ENCODE measurements at regions not wholly inside any gene's neighbourhood (a gene's known extent, or its start where the extent isn't known, plus 50 kb on each side); places are given as distances from the start of the nearest gene placed in this dataset.

GRCh38 chr10:31724296-31724695 lies 204.3 kb downstream of the ARHGAP12 start:
- Histone ChIP-seq H3K36me3 (replicated peaks; ENCODE audit: insufficient read depth, low read depth) (no peaks in the 10 kb centered on the region), H3K27ac (no peak overlapping the region), H3K9me3 (ENCODE audit: low read depth) (no peaks in the 10 kb centered on the region), H3K79me2 (no peaks in the 10 kb centered on the region), H3K4me3 (no peak overlapping the region), H3K4me1 (ENCODE audit: insufficient read depth) (no peaks in the 10 kb centered on the region), H4K20me1 (ENCODE audit: insufficient read depth, poor library complexity, severe bottlenecking) (no peaks in the 10 kb centered on the region), H2AFZ (no peak overlapping the region), H3K27me3 (no peaks in the 10 kb centered on the region), H3K9me2 (replicated peaks; ENCODE audit: insufficient read depth) (no peaks in the 10 kb centered on the region), H3K4me2 (no peak overlapping the region)
- 89% methylated on average over 5 of the region's 5 CpGs for WGBS (ENCODE audit: low lambda C conversion rate, missing lambda C conversion rate)
- TF ChIP-seq CTCF (IDR thresholded peaks at IDR 0.05; ENCODE audit: poor library complexity) (no peak), EZH2 (IDR thresholded peaks at IDR 0.05; ENCODE audit: borderline replicate concordance) (no peak), EZH2phosphoT487 (IDR thresholded peaks at IDR 0.05; ENCODE audit: low read depth, severe bottlenecking, unreplicated experiment) (no peak)
- DNase-seq (ENCODE audit: low spot score): no peak

GRCh38 chr10:31723106-31723750 lies 205.4 kb downstream of the ARHGAP12 start:
- 76% methylated on average over 5 of the region's 5 CpGs for WGBS (ENCODE audit: low lambda C conversion rate, missing lambda C conversion rate)
- Histone ChIP-seq H3K36me3 (replicated peaks; ENCODE audit: insufficient read depth, low read depth) (no peaks in the 10 kb centered on the region), H3K4me3 (no peak overlapping the region), H2AFZ (no peak overlapping the region), H3K9me2 (replicated peaks; ENCODE audit: insufficient read depth) (no peaks in the 10 kb centered on the region), H3K4me1 (ENCODE audit: insufficient read depth) (no peaks in the 10 kb centered on the region), H3K27me3 (no peaks in the 10 kb centered on the region), H3K27ac (no peak overlapping the region), H3K79me2 (no peaks in the 10 kb centered on the region), H3K9me3 (ENCODE audit: low read depth) (no peaks in the 10 kb centered on the region), H3K4me2 (no peak overlapping the region), H4K20me1 (ENCODE audit: insufficient read depth, poor library complexity, severe bottlenecking) (no peaks in the 10 kb centered on the region)
- TF ChIP-seq CTCF (IDR thresholded peaks at IDR 0.05; ENCODE audit: poor library complexity) (no peak), EZH2 (IDR thresholded peaks at IDR 0.05; ENCODE audit: borderline replicate concordance) (no peak), EZH2phosphoT487 (IDR thresholded peaks at IDR 0.05; ENCODE audit: low read depth, severe bottlenecking, unreplicated experiment) (no peak)
- DNase-seq (ENCODE audit: low spot score): no peak

GRCh38 chr10:31721096-31721495 lies 207.5 kb downstream of the ARHGAP12 start:
- DNase-seq (ENCODE audit: low spot score): no peak
- Histone ChIP-seq H3K27me3 (no peaks in the 10 kb centered on the region), H3K4me3 (no peak overlapping the region), H2AFZ (no peak overlapping the region), H3K9me3 (ENCODE audit: low read depth) (no peaks in the 10 kb centered on the region), H3K36me3 (replicated peaks; ENCODE audit: insufficient read depth, low read depth) (no peaks in the 10 kb centered on the region), H3K79me2 (no peaks in the 10 kb centered on the region), H3K27ac (no peak overlapping the region), H3K9me2 (replicated peaks; ENCODE audit: insufficient read depth) (no peaks in the 10 kb centered on the region), H4K20me1 (ENCODE audit: insufficient read depth, poor library complexity, severe bottlenecking) (no peaks in the 10 kb centered on the region), H3K4me2 (no peak overlapping the region), H3K4me1 (ENCODE audit: insufficient read depth) (no peaks in the 10 kb centered on the region)
- TF ChIP-seq EZH2 (IDR thresholded peaks at IDR 0.05; ENCODE audit: borderline replicate concordance) (no peak), EZH2phosphoT487 (IDR thresholded peaks at IDR 0.05; ENCODE audit: low read depth, severe bottlenecking, unreplicated experiment) (no peak), CTCF (IDR thresholded peaks at IDR 0.05; ENCODE audit: poor library complexity) (no peak)
- 56% methylated on average over 5 of the region's 5 CpGs for WGBS (ENCODE audit: low lambda C conversion rate, missing lambda C conversion rate)

Measured in hepatocyte (in vitro differentiated cells).